PC-3 (cell line): ENCODE measurements at regions not wholly inside any gene's neighbourhood (a gene's known extent, or its start where the extent isn't known, plus 50 kb on each side); places are given as distances from the start of the nearest gene placed in this dataset.

Experiments
- EZH2phosphoT487 ChIP-seq: fragments of 300-600 bp; sonication (generic); IDR thresholded peaks from 2 replicates; pipeline ENCODE4 v1.6.1; 2018; ENCODE audit warnings: mild to moderate bottlenecking, antibody characterized with exemption, low read length, borderline replicate concordance
- TF ChIP-seq, protein P1 (sequence below): fragments of 300-600 bp; sonication (generic); conservative IDR thresholded peaks from 2 replicates; pipeline ENCODE4 v1.5.1; 2017; ENCODE audit warnings: antibody characterized with exemption, low read depth, mild to moderate bottlenecking, low read length

DNA sequence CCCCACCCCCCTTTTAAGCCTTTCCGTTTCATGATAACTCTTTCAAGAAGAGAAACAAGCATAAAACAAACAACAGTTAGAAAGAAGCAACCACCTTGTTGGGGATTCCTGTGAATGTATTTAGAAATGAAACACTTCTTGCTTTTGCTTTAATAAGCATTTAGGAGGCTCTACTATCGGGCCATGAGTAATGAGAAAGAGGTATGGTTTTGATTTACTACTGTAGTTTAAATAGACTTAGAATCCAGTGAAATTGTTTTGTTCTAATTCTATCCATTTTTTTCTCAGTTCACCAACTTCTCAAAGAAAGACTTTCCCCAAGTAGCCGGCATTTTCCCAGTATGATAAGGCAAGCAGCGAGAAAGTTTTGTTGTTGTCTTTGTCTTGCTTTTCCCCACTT lies 168.7 kb upstream of the HABP2 start:
- TF ChIP-seq, protein P1, sequence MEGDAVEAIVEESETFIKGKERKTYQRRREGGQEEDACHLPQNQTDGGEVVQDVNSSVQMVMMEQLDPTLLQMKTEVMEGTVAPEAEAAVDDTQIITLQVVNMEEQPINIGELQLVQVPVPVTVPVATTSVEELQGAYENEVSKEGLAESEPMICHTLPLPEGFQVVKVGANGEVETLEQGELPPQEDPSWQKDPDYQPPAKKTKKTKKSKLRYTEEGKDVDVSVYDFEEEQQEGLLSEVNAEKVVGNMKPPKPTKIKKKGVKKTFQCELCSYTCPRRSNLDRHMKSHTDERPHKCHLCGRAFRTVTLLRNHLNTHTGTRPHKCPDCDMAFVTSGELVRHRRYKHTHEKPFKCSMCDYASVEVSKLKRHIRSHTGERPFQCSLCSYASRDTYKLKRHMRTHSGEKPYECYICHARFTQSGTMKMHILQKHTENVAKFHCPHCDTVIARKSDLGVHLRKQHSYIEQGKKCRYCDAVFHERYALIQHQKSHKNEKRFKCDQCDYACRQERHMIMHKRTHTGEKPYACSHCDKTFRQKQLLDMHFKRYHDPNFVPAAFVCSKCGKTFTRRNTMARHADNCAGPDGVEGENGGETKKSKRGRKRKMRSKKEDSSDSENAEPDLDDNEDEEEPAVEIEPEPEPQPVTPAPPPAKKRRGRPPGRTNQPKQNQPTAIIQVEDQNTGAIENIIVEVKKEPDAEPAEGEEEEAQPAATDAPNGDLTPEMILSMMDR: no peak
- TF ChIP-seq EZH2phosphoT487: no peak
